Gastroesophageal sphincter (tissue), 4 donors: ENCODE measurements at regions not wholly inside any gene's neighbourhood (a gene's known extent, or its start where the extent isn't known, plus 50 kb on each side); places are given as distances from the start of the nearest gene placed in this dataset.

Experiments used
- ATAC-seq: fragments of 150-250 bp; one replicate; pipeline ENCODE4 v1.9.1; 2016; ENCODE audit warnings: mild to moderate bottlenecking, moderate library complexity
- H3K27ac ChIP-seq, 4 donors: fragments of 200-600 bp; sonication (generic) in 3 of 4; 1 replicate in 3 of 4; 2 replicates in 1 of 4; pipeline ENCODE4 v1.5.1; 2016 to 2019
- H3K27me3 ChIP-seq: fragments of 200-600 bp; sonication (generic); one replicate; pipeline ENCODE4 v1.5.1; 2019
- H3K36me3 ChIP-seq, 2 donors: fragments of 200-600 bp; sonication (generic); one replicate each; pipeline ENCODE4 v1.5.1; 2019; ENCODE audit warnings: control low read depth in 1 of 2
- H3K4me1 ChIP-seq, 3 donors: fragments of 200-600 bp; sonication (generic); 1 replicate in 2 of 3; 2 replicates in 1 of 3; pipeline ENCODE4 v1.5.1; 2016 to 2019; ENCODE audit warnings: control low read depth in 2 of 3
- H3K4me3 ChIP-seq, 2 donors: fragments of 200-600 bp; sonication (generic); one replicate each; pipeline ENCODE4 v1.5.1; 2019; ENCODE audit warnings: mild to moderate bottlenecking in 1 of 2, moderate library complexity in 1 of 2
- H3K9me3 ChIP-seq, 3 donors: fragments of 200-600 bp; sonication (generic); one replicate each; pipeline ENCODE4 v1.5.1; 2017 to 2019; ENCODE audit warnings: control low read depth in 2 of 3
- CTCF ChIP-seq, 4 experiments: fragments of 200-600 bp in 2 of 4; fragments of 450-650 bp in 2 of 4; sonication (generic) in 1 of 4; IDR thresholded peaks; one replicate each; pipeline ENCODE4 v1.5.1; 2017 to 2019; ENCODE audit warnings: antibody characterized with exemption in 4 of 4, mild to moderate bottlenecking in 2 of 4, moderate library complexity in 2 of 4
- EP300 ChIP-seq: sonication (generic); formaldehyde crosslinking; IDR thresholded peaks from one replicate; pipeline ENCODE4 v1.6.1; 2017; ENCODE audit warnings: antibody characterized with exemption, mild to moderate bottlenecking
- POLR2A ChIP-seq, 2 donors: fragments of 450-650 bp; IDR thresholded peaks; one replicate each; pipeline ENCODE4 v1.6.1; 2017; ENCODE audit warnings: antibody characterized with exemption in 2 of 2, mild to moderate bottlenecking in 2 of 2, moderate library complexity in 1 of 2
- POLR2AphosphoS5 ChIP-seq: sonication (generic); formaldehyde crosslinking; IDR thresholded peaks from one replicate; pipeline ENCODE4 v1.6.1; 2017; ENCODE audit warnings: antibody characterized with exemption
- WGBS, 2 donors: methylation state at CpG; one replicate each; pipeline ENCODE4 v1.1.5; 2018; ENCODE audit warnings: low coverage in 1 of 2; 5-methylcytosine and 5-hydroxymethylcytosine counted together

GRCh38 chr14:83196236-83196635, 1662.6 kb upstream of the SEL1L start:
- Histone ChIP-seq H3K27ac (no peak overlapping the region), H3K27me3 (no peaks in the 10 kb centered on the region), H3K4me3 (no peak overlapping the region), H3K36me3 (no peaks in the 10 kb centered on the region), H3K4me1 (no peaks in the 10 kb centered on the region), H3K9me3 (no peaks in the 10 kb centered on the region)
- no peak for TF ChIP-seq POLR2A (IDR thresholded peaks at IDR 0.05)
- no peak for TF ChIP-seq EP300
- no peak for TF ChIP-seq CTCF (IDR thresholded peaks at IDR 0.05)
- TF ChIP-seq POLR2AphosphoS5, result no peak
- 65% methylated on average over 1 of the region's 1 CpG; no CpG with 5 or more reads in 1 of the 2 donors for WGBS, 2 donors
- no peak for ATAC-seq

- TF ChIP-seq CTCF (IDR thresholded peaks at IDR 0.05), result no peak
- no peak for TF ChIP-seq EP300
- TF ChIP-seq POLR2AphosphoS5, result no peak
- TF ChIP-seq POLR2A (IDR thresholded peaks at IDR 0.05), result no peak
- 55 to 100% methylated on average over 2 to 3 of the region's 3 CpGs for WGBS, 2 donors
- H3K27me3 ChIP-seq, result no peaks in the 10 kb centered on the region
- no peaks in the 10 kb centered on the region for H3K36me3 ChIP-seq
- no peak overlapping the region for H3K27ac ChIP-seq
- no peaks in the 10 kb centered on the region for H3K4me1 ChIP-seq
- no peak for ATAC-seq
- no peaks in the 10 kb centered on the region for H3K9me3 ChIP-seq
- H3K4me3 ChIP-seq, result no peak overlapping the region
These were observed 1663.6 kb upstream of the SEL1L start for GRCh38 chr14:83197271-83197670.

GRCh38 chr14:83207550-83207949, 1673.9 kb upstream of the SEL1L start:
- H3K4me3 ChIP-seq, result no peak overlapping the region
- no peaks in the 10 kb centered on the region for H3K4me1 ChIP-seq
- no peaks in the 10 kb centered on the region for H3K36me3 ChIP-seq
- WGBS, 2 donors, result 80 to 100% methylated on average over 1 of the region's 1 CpG
- H3K27ac ChIP-seq, result no peak overlapping the region
- TF ChIP-seq CTCF (IDR thresholded peaks at IDR 0.05) (no peak), POLR2AphosphoS5 (no peak), EP300 (no peak), POLR2A (IDR thresholded peaks at IDR 0.05) (no peak)
- no peak for ATAC-seq
- H3K27me3 ChIP-seq, result no peaks in the 10 kb centered on the region
- H3K9me3 ChIP-seq, result no peaks in the 10 kb centered on the region

- TF ChIP-seq POLR2A (IDR thresholded peaks at IDR 0.05) (no peak), POLR2AphosphoS5 (no peak), CTCF (IDR thresholded peaks at IDR 0.05) (no peak), EP300 (no peak)
- no peak overlapping the region for H3K4me3 ChIP-seq
- no peak overlapping the region for H3K27ac ChIP-seq
- H3K27me3 ChIP-seq, result no peaks in the 10 kb centered on the region
- H3K4me1 ChIP-seq, result no peaks in the 10 kb centered on the region
- H3K9me3 ChIP-seq, result no peaks in the 10 kb centered on the region
- WGBS, 2 donors, result 77 to 100% methylated on average over 1 of the region's 1 CpG
- ATAC-seq, result no peak
- H3K36me3 ChIP-seq, result no peaks in the 10 kb centered on the region
These were observed 1674.7 kb upstream of the SEL1L start for GRCh38 chr14:83208341-83208740.

- Histone ChIP-seq H3K9me3 (no peaks in the 10 kb centered on the region), H3K36me3 (no peaks in the 10 kb centered on the region), H3K4me1 (no peaks in the 10 kb centered on the region), H3K27me3 (no peaks in the 10 kb centered on the region), H3K4me3 (no peak overlapping the region), H3K27ac (no peak overlapping the region)
- peak; percentile 50 for ATAC-seq
- no peak for TF ChIP-seq EP300
- no peak for TF ChIP-seq POLR2A (IDR thresholded peaks at IDR 0.05)
- no peak for TF ChIP-seq CTCF (IDR thresholded peaks at IDR 0.05)
- TF ChIP-seq POLR2AphosphoS5, result no peak
These were observed 1683.8 kb upstream of the SEL1L start for GRCh38 chr14:83217492-83217891.
